GM20000 (cell line): ENCODE measurements at regions not wholly inside any gene's neighbourhood (a gene's known extent, or its start where the extent isn't known, plus 50 kb on each side); places are given as distances from the start of the nearest gene placed in this dataset.
"Not testable (repeated sequence)": the region's sequence is repeated elsewhere in the genome, so short reads cannot be mapped to it uniquely, and the experiment has no call there.

Source experiments
- DNase-seq: peaks from one replicate; pipeline ENCODE4 v3.0.0; 2012; ENCODE audit warnings: low spot score
- TF ChIP-seq, protein P1 (sequence below): IDR thresholded peaks from 2 replicates; pipeline ENCODE4 v1.5.1; 2012; ENCODE audit warnings: mild to moderate bottlenecking, control low read depth; ENCODE audit errors: extremely low read depth, missing control alignments

DNA sequence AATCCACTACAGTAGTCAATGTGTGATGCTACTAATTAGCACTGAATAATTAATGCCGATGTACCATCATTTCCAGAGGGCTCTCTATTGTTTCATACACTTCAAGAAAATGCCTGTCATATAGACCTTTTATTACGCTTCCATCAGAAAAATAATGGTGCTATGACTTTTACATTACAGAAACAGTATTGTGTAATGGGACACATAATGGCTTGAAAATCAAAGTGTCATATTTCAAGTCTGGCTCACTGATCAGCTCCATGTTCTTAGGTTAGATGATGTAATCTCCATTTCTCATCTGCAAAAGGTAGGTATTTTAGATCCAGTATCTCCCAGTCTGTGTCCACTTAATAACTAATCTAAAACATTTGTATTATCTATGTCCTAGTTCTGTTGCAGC is 990.6 kb upstream of the TYRP1 start:
- no peak for DNase-seq
- TF ChIP-seq, protein P1, sequence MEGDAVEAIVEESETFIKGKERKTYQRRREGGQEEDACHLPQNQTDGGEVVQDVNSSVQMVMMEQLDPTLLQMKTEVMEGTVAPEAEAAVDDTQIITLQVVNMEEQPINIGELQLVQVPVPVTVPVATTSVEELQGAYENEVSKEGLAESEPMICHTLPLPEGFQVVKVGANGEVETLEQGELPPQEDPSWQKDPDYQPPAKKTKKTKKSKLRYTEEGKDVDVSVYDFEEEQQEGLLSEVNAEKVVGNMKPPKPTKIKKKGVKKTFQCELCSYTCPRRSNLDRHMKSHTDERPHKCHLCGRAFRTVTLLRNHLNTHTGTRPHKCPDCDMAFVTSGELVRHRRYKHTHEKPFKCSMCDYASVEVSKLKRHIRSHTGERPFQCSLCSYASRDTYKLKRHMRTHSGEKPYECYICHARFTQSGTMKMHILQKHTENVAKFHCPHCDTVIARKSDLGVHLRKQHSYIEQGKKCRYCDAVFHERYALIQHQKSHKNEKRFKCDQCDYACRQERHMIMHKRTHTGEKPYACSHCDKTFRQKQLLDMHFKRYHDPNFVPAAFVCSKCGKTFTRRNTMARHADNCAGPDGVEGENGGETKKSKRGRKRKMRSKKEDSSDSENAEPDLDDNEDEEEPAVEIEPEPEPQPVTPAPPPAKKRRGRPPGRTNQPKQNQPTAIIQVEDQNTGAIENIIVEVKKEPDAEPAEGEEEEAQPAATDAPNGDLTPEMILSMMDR, result no peak

DNA sequence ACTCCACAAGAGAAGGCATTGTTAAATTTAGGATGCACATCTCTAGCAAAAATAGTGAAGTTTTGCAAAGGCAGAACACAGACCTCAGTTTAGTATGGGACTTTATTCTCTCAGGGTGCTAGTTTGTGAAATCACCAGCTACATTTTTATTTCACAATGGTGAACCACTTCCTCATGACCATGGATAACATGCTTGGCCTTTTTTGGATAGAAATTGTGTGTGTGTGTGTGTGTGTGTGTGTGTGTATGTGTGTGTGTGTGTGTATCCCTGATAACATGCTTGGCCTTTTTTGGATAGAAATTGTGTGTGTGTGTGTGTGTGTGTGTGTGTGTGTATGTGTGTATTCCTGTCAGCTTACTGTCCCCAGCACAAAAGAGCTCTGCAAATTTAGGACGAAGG is 989.0 kb upstream of the TYRP1 start:
- DNase-seq, result not testable (repeated sequence)

DNA sequence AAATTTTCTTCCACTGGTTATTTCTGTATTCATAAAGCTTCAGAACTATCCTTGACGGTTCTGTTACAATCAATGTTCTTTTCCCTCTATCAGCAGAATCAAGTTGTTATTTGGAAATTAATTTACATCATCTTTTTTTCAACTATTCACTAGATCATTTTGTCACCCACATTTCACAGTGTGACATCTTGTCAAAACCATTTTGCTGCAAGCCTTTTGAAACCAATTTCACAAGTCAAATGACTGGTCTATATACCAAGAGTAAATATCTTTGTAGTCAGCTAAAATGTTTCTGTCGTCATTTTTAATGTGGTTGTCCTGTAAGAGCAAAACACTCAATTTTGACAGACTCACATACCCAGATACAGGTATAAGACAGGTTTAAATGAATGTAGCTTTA is 984.3 kb upstream of the TYRP1 start:
- no peak for DNase-seq
- TF ChIP-seq, protein P1, result no peak

DNA sequence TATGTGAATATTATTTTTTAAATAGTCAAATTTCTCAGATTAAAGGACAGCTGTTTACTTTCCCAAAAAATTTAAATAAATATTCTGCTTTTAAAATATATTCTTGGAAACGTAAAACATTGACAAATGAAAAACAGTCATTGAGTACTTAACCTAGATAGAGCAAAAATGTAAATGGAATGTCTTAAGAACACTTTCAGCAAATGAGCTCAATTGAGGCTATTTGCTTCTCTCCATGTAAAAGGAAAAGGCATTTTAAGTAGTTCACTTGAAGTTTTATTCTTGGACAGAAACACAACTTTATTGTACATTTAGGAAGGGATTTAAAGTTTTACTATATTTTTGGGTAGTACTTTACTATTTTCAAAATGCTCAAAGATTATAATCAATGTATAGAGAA is 983.6 kb upstream of the TYRP1 start:
- no peak for DNase-seq
- TF ChIP-seq, protein P1, result no peak

DNA sequence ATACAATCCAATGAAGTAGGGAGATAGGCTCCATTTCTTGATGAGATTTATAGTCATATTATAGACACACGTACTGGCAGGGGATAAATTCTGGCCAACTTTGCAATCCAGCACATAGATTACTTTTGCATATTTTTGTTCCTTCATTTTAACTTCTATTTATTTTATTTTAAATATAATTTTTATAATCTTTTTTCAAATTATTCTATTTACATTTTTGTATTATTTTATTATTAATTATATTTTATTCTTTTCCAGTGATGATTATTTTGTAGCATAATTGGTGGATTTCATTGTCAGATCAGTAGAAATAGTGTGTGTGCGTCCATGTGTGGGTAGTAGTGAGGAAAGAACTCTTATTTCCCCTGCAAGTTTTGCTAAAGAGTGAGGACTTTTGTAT is 980.1 kb upstream of the TYRP1 start:
- TF ChIP-seq, protein P1, result no peak
- DNase-seq, result no peak

DNA sequence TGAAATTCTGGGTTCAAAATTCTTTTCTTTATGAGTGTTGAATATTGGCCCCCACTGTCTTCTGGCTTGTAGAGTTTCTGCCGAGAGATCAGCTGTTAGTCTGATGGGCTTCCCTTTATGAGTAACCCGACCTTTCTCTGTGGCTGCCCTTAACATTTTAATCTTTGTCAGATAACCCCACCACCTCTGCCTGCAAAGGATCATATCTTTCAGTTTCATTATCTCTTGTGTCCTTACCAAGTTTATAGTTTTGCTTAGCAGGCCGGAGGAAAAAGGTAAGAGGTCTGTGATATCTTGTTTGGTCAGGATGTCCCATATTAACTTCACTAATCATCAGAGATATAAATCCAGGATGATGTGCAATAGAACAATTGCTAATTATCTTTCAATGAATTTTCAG is 970.2 kb upstream of the TYRP1 start:
- no peak for DNase-seq
- TF ChIP-seq, protein P1, result no peak

DNA sequence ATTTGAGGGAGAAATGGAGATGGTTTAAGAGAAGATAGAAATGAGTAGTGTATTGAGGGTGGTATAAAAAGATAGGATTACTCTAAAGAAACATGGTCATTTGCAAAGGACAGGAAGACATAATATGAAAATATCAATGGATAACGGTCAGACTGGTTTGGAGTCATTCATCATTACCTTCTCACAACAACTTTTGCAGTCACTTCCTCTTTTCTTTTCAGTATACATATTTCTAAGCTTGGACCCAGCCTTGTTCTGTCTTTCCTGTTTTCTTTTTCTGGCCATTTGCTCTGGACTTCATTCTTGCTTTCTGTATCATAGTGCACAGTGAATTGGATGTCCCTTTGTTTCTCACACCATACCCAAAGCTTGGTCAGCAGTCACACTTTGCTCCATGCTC is 966.5 kb upstream of the TYRP1 start:
- DNase-seq, result no peak
- TF ChIP-seq, protein P1, result no peak

DNA sequence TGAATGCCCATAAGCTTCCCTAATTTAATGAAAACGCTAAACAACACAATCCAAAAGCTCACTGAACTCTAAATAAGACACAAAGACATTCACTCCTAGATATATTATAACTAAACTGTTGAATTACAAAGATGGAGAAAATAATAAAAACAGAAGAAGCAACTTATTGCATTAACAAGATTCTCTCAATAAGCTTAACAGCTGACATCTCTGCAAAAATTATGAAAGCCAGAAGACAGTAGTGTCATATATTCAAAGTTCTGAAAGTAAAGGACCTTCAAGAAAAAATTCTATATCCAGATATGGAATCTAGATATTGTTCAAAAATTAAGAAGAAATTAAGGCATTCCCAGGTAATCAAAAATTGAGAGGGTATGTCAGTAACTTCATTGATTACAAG is 957.8 kb upstream of the TYRP1 start:
- no peak for DNase-seq
- TF ChIP-seq, protein P1, result no peak
